Parathyroid adenoma (tissue), 2 donors: ENCODE measurements at regions not wholly inside any gene's neighbourhood (a gene's known extent, or its start where the extent isn't known, plus 50 kb on each side); places are given as distances from the start of the nearest gene placed in this dataset.

Experiments used
- H2AFZ ChIP-seq: fragments of 300-600 bp; sonication (generic); one replicate; pipeline ENCODE4 v1.7.0; 2017; ENCODE audit warnings: antibody characterized with exemption, mild to moderate bottlenecking
- H3K27ac ChIP-seq: fragments of 300-600 bp; sonication (generic); one replicate; pipeline ENCODE4 v1.7.0; 2017
- H3K27me3 ChIP-seq: fragments of 300-600 bp; sonication (generic); one replicate; pipeline ENCODE4 v1.7.0; 2017; ENCODE audit warnings: low read length; ENCODE audit not compliant: control insufficient read depth, insufficient read depth
- H3K36me3 ChIP-seq: fragments of 300-600 bp; sonication (generic); one replicate; pipeline ENCODE4 v1.7.0; 2017; ENCODE audit warnings: low read length; ENCODE audit not compliant: control insufficient read depth, insufficient read depth
- H3K4me1 ChIP-seq: fragments of 300-600 bp; sonication (generic); one replicate; pipeline ENCODE4 v1.7.0; 2017; ENCODE audit warnings: control low read depth
- H3K4me2 ChIP-seq: fragments of 300-600 bp; sonication (generic); one replicate; pipeline ENCODE4 v1.7.0; 2017; ENCODE audit warnings: low read length
- H3K4me3 ChIP-seq: fragments of 300-600 bp; sonication (generic); one replicate; pipeline ENCODE4 v1.7.0; 2017; ENCODE audit warnings: low read depth, low read length
- H3K79me2 ChIP-seq: fragments of 300-600 bp; sonication (generic); one replicate; pipeline ENCODE4 v1.7.0; 2017; ENCODE audit warnings: control low read depth
- H3K9ac ChIP-seq: fragments of 300-600 bp; sonication (generic); one replicate; pipeline ENCODE4 v1.7.0; 2017; ENCODE audit warnings: mild to moderate bottlenecking
- H3K9me3 ChIP-seq: fragments of 300-600 bp; sonication (generic); one replicate; pipeline ENCODE4 v1.7.0; 2017; ENCODE audit warnings: low read length; ENCODE audit not compliant: control insufficient read depth
- TF ChIP-seq, protein P1 (sequence below): fragments of 300-600 bp; sonication (generic); IDR thresholded peaks from one replicate; pipeline ENCODE4 v1.7.0; 2017; ENCODE audit warnings: antibody characterized with exemption, mild to moderate bottlenecking
- donor health status: primary hyperparathyroidism.

- Histone ChIP-seq H3K4me1 (no peaks in the 10 kb centered on the region), H3K9ac (no peak overlapping the region), H3K4me3 (no peak overlapping the region), H2AFZ (no peak overlapping the region), H3K27me3 (no peaks in the 10 kb centered on the region), H3K79me2 (no peaks in the 10 kb centered on the region), H3K36me3 (no peaks in the 10 kb centered on the region), H3K27ac (no peak overlapping the region), H3K9me3 (no peaks in the 10 kb centered on the region), H3K4me2 (no peak overlapping the region)
- TF ChIP-seq, protein P1, sequence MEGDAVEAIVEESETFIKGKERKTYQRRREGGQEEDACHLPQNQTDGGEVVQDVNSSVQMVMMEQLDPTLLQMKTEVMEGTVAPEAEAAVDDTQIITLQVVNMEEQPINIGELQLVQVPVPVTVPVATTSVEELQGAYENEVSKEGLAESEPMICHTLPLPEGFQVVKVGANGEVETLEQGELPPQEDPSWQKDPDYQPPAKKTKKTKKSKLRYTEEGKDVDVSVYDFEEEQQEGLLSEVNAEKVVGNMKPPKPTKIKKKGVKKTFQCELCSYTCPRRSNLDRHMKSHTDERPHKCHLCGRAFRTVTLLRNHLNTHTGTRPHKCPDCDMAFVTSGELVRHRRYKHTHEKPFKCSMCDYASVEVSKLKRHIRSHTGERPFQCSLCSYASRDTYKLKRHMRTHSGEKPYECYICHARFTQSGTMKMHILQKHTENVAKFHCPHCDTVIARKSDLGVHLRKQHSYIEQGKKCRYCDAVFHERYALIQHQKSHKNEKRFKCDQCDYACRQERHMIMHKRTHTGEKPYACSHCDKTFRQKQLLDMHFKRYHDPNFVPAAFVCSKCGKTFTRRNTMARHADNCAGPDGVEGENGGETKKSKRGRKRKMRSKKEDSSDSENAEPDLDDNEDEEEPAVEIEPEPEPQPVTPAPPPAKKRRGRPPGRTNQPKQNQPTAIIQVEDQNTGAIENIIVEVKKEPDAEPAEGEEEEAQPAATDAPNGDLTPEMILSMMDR = no peak
These were observed 728.5 kb upstream of the SLC8A1 start for GRCh38 chr2:41180387-41180786.

DNA sequence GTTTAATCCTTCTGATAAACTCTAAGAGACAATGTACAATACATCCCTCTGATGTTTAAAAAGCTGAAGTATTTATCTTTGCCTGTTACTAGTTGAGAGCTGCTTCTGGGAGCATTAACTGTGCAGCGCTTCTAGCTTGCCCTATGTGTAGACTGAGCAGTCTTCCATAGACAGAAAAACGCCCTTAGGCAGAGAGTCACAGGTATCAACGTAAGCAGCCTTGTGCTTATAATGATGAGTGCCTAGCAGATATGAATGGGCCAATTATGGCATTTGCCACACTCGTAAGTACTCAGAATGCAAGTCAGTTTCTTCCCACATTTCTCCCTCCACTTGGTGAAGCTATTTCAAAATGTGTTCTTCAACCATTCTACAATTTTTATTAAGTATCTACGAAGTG lies 731.1 kb upstream of the SLC8A1 start:
- no peak overlapping the region for H2AFZ ChIP-seq
- no peak overlapping the region for H3K9ac ChIP-seq
- TF ChIP-seq, protein P1 = no peak
- H3K4me1 ChIP-seq = no peaks in the 10 kb centered on the region
- no peak overlapping the region for H3K27ac ChIP-seq
- H3K36me3 ChIP-seq = no peaks in the 10 kb centered on the region
- H3K9me3 ChIP-seq = no peaks in the 10 kb centered on the region
- no peaks in the 10 kb centered on the region for H3K27me3 ChIP-seq
- H3K4me3 ChIP-seq = no peak overlapping the region
- H3K4me2 ChIP-seq = no peak overlapping the region
- no peaks in the 10 kb centered on the region for H3K79me2 ChIP-seq

DNA sequence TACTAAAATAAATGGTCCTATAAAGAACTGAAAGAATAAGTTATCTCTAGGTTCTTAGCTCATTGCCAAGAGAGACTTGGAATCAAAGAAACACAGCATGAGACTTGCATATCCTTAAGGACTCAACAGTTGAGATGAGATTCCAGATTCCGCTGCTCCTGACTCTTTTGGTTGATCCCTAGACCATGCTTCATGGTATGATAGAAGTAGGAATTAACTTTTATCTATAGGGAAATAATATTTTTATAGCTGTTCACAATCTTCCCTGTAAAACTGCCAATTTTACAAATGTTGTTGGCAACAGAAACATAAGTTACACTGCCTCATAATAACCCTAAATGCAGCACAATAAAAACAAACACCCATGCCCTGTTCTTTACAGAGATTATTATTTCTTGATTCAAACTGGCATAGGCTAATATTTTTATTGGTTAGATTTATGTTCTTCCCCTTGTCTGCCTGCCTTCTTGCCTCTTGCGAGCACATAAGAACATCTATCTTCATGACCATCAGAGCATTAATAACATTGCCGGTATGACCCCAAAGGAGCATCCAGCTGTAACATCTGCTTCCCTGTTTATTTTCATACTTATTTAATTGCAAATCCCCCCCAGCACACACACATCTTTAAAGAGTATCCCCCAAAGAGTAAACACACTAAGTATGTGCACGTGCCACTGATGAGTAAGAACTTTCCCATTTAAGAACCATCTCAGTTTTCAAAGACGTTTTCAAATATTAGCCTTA lies 735.7 kb upstream of the SLC8A1 start:
- H3K9ac ChIP-seq = no peak overlapping the region
- H3K4me2 ChIP-seq = no peak overlapping the region
- no peak overlapping the region for H3K27ac ChIP-seq
- H3K36me3 ChIP-seq = no peaks in the 10 kb centered on the region
- no peaks in the 10 kb centered on the region for H3K79me2 ChIP-seq
- TF ChIP-seq, protein P1 = no peak
- no peaks in the 10 kb centered on the region for H3K4me1 ChIP-seq
- H3K4me3 ChIP-seq = no peak overlapping the region
- H2AFZ ChIP-seq = no peak overlapping the region
- H3K27me3 ChIP-seq = no peaks in the 10 kb centered on the region
- no peaks in the 10 kb centered on the region for H3K9me3 ChIP-seq

GRCh38 chr2:41194230-41194629 lies 742.3 kb upstream of the SLC8A1 start:
- Histone ChIP-seq H2AFZ (peak overlapping the region; percentile 41), H3K36me3 (no peaks in the 10 kb centered on the region), H3K9me3 (no peaks in the 10 kb centered on the region), H3K27ac (no peak overlapping the region), H3K4me2 (no peak overlapping the region), H3K4me3 (no peak overlapping the region), H3K79me2 (no peaks in the 10 kb centered on the region), H3K4me1 (no peaks in the 10 kb centered on the region), H3K27me3 (no peaks in the 10 kb centered on the region), H3K9ac (no peak overlapping the region)
- TF ChIP-seq, protein P1 = no peak

- Histone ChIP-seq H3K27ac (no peak overlapping the region), H3K4me1 (no peaks in the 10 kb centered on the region), H3K79me2 (no peaks in the 10 kb centered on the region), H2AFZ (no peak overlapping the region), H3K9me3 (no peaks in the 10 kb centered on the region), H3K4me3 (no peak overlapping the region), H3K27me3 (no peaks in the 10 kb centered on the region), H3K4me2 (no peak overlapping the region), H3K9ac (no peak overlapping the region), H3K36me3 (no peaks in the 10 kb centered on the region)
- TF ChIP-seq, protein P1 = no peak
These were observed 745.9 kb upstream of the SLC8A1 start for GRCh38 chr2:41197781-41198180.
